ENCODE measurements at regions not wholly inside any gene's neighbourhood (a gene's known extent, or its start where the extent isn't known, plus 50 kb on each side); places are given as distances from the start of the nearest gene placed in this dataset.

GRCh38 chr5:120955795-120956194, 491.7 kb downstream of the PRR16 start:
- no peaks in the 10 kb centered on the region; the same call in 1 of the 2 replicates for H3K9me3 ChIP-seq (replicated peaks; ENCODE audit: control insufficient read depth, insufficient read depth, low read depth, low read length)
- TF ChIP-seq, protein P1, sequence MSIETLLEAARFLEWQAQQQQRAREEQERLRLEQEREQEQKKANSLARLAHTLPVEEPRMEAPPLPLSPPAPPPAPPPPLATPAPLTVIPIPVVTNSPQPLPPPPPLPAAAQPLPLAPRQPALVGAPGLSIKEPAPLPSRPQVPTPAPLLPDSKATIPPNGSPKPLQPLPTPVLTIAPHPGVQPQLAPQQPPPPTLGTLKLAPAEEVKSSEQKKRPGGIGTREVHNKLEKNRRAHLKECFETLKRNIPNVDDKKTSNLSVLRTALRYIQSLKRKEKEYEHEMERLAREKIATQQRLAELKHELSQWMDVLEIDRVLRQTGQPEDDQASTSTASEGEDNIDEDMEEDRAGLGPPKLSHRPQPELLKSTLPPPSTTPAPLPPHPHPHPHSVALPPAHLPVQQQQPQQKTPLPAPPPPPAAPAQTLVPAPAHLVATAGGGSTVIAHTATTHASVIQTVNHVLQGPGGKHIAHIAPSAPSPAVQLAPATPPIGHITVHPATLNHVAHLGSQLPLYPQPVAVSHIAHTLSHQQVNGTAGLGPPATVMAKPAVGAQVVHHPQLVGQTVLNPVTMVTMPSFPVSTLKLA (conservative IDR thresholded peaks at IDR 0.05): no peak
- TF ChIP-seq PHB (CRISPR knock-in tag; IDR thresholded peaks at IDR 0.05) (no peak), ZNF717 (CRISPR knock-in tag; IDR thresholded peaks at IDR 0.05) (no peak), ZNF586 (CRISPR knock-in tag; conservative IDR thresholded peaks at IDR 0.05) (no peak)
- TF ChIP-seq, protein P2, sequence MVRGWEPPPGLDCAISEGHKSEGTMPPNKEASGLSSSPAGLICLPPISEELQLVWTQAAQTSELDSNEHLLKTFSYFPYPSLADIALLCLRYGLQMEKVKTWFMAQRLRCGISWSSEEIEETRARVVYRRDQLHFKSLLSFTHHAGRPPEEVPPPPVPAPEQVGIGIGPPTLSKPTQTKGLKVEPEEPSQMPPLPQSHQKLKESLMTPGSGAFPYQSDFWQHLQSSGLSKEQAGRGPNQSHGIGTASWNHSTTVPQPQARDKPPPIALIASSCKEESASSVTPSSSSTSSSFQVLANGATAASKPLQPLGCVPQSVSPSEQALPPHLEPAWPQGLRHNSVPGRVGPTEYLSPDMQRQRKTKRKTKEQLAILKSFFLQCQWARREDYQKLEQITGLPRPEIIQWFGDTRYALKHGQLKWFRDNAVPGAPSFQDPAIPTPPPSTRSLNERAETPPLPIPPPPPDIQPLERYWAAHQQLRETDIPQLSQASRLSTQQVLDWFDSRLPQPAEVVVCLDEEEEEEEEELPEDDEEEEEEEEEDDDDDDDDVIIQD (CRISPR knock-in tag; IDR thresholded peaks at IDR 0.05): no peak
- no peak for FAIRE-seq
- no peak overlapping the region for H3K9ac ChIP-seq (ENCODE audit: insufficient read depth in 1 of 2, low read depth in 2 of 2, low read length in 2 of 2)
- no peaks in the 10 kb centered on the region for H3K9me1 ChIP-seq (ENCODE audit: control insufficient read depth, insufficient read depth, low read length)
- ATAC-seq: no peak
- no peaks in the 10 kb centered on the region for H3K27me3 ChIP-seq (ENCODE audit: control insufficient read depth in 2 of 2, insufficient read depth in 2 of 2, low read length in 2 of 2)
- no peaks in the 10 kb centered on the region for H3K79me2 ChIP-seq (ENCODE audit: control insufficient read depth, insufficient read depth, low read length)
- intact Hi-C loops (cut with micrococcal nuclease) (no loop called here), in situ Hi-C loops (cut with MboI) (no loop called here)
- H2AFZ ChIP-seq (ENCODE audit: low read depth, low read length): no peak overlapping the region
- no TSS peak for BruUV-seq (replicated peaks)
- H4K20me1 ChIP-seq (replicated peaks; ENCODE audit: control insufficient read depth, insufficient read depth, low read length): no peaks in the 10 kb centered on the region
- no peak overlapping the region for H3K4me3 ChIP-seq
- no peak overlapping the region for H3K27ac ChIP-seq (ENCODE audit: extremely low read depth, low read depth, low read length)
- DNase-seq (ENCODE audit: extremely low read depth in 1 of 4, low spot score in 3 of 4): no peak
- no peak overlapping the region for H3K4me2 ChIP-seq (ENCODE audit: insufficient read depth, low read length)
- ChIA-PET POLR2A (no interaction called here), CTCF (ENCODE audit: low intra/inter-chr PET ratio) (no interaction called here)
- no peaks in the 10 kb centered on the region for H3K36me3 ChIP-seq (ENCODE audit: control insufficient read depth, insufficient read depth, low read length)
- H3K4me1 ChIP-seq (replicated peaks in 1 of 2; ENCODE audit: control insufficient read depth in 2 of 2, insufficient read depth in 2 of 2, low read length in 2 of 2): no peaks in the 10 kb centered on the region

Data from K562 (cell line).